ENCODE measurements at regions not wholly inside any gene's neighbourhood (a gene's known extent, or its start where the extent isn't known, plus 50 kb on each side); places are given as distances from the start of the nearest gene placed in this dataset.
"Not testable (repeated sequence)": the region's sequence is repeated elsewhere in the genome, so short reads cannot be mapped to it uniquely, and the experiment has no call there.

GRCh38 chr13:52565324-52565723 lies 76.9 kb upstream of the HNRNPA1L2 start:
- DNase-seq: not testable (repeated sequence)

DNA sequence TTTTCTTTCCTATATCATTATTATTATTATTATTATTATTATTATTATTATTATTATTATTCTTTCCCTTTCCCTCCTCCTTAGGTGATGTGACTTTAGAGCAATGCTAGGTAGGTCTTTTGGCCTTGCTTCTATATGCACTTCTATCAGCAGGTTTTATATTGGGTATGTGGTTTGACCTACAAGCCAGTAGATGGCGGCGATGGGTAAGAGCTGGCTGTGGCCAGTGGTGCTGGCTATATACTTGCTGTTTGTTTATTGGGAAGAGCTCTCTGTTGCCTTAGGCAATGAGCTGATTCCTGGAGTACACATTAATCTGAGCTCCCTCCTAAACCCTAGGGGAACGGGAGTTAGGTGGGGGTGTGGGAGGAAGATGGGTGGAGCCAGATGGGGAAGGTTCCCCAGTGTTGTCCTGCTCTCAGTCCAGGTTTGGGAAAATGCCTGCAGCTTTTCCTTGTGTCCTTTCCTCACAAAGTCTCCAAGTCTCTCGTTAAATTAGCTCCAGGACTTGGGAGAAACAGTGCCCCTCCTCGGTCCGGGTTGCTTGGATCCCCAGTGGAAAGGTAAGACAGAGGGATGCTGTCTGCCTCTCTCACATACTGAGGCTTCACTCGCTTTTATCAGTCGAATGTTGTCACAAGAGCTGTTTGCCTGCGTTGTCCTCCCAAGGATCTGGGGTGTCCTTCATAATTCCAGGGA lies 72.2 kb upstream of the HNRNPA1L2 start:
- DNase-seq: peak; percentile 3

DNA sequence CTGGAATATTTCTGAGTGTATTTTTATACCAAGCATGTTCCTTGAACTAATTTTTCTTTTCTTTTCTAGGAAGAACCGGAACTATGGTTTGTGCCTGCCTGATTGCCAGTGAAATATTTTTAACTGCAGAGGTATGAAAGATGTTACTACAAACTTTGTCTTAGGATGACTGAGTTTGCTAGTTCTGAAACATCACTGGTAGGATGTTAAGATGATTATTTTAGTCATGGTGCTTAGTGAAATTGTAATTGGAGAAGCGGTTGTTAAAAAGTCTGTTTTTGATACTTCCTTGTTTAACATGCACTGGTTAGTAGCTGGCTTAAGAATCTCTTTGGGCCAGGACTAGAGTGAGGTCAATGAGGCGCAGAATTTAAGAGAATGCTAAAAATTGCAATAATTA lies 71.1 kb upstream of the HNRNPA1L2 start:
- not testable (repeated sequence) for DNase-seq

DNA sequence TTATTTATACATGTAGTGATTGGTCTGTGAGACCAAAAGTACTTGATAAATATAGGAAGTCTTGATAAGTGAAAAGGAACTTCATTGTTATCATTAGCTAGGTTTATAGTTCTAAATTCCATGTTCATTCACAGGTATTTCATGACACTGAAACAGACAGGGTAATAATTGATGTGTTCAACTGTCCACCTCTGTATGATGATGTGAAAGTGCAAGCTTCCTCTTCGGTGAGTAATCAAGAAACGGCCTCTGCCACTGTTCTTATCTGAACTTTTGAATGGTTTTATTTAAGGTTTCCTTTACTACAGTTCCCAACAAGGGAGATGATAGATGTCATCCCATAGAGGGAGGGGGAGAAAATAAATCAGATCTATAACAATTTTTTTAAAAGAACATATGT lies 59.3 kb upstream of the HNRNPA1L2 start:
- not testable (repeated sequence) for DNase-seq
